GM21447 (cell line): ENCODE measurements at regions not wholly inside any gene's neighbourhood (a gene's known extent, or its start where the extent isn't known, plus 50 kb on each side); places are given as distances from the start of the nearest gene placed in this dataset.

Experiments
- ATAC-seq: cut with Tn5 transposase; IDR thresholded peaks from one replicate; pipeline ENCODE4 v1.9.1; 2021; ENCODE audit not compliant: unreplicated experiment

GRCh38 chr2:2836343-2837070 lies 505.4 kb upstream of the MYT1L start:
- ATAC-seq, result no peak

GRCh38 chr2:2834516-2835254 lies 503.6 kb upstream of the MYT1L start:
- no peak for ATAC-seq

DNA sequence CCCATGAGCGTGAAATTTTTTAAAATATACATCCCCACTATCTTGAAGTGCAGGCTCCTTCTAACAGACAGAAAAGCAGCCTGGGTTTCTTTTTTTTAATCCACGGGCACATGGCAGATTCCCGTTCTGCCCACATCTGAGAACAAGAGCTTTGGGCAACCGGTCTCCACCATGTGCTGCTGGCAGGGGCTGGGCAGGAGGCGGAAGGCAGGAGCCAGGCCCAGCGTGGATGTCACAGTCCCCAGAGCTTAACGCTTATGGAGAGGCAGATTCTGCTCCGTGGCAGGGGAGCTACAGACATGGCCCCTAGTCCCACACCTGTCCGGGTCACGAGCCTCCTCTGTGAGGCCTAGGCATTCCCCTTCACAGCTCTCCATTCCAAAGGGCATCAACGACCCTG lies 503.0 kb upstream of the MYT1L start:
- ATAC-seq, result no peak

DNA sequence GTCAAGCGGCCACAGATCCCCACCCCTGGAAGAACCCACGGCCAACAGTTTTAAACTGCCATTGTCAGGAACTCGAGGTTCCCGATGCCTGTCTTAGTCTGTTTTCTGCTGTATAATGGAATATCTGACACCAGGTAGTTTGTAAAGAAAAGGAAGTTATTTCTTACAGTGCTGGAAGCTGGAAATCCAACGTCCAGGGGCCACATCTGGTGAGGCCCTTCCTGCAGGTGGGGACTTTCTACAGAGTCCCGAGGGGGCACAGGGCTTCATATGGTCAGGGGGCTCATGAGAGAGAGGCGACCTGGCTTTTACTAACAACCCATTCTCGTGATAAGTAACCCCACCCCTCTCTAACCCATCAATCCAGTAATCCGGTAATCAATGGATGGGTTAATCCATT lies 501.6 kb upstream of the MYT1L start:
- ATAC-seq, result no peak

DNA sequence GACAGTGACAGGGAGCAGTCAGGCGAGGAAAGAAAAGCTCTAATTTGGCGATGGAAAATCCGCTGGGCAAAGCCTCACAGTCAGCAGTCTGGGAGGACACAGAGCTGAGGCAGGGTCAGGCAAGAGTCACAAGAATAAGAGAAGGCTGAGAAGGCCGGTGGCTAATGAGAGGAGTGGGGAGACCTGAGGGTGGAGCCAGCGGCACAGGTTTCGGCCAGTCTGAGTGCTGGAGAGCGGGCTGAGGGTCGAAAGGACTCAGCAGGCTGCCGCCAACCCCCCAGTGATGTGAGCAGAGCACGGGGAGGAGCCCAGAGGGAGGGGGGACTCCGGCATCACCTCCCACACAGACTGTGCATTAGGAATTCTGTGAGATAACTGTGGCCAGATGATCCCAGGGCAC lies 500.6 kb upstream of the MYT1L start:
- no peak for ATAC-seq

GRCh38 chr2:2830576-2830975 lies 499.5 kb upstream of the MYT1L start:
- ATAC-seq, result no peak

GRCh38 chr2:2828774-2829368 lies 497.8 kb upstream of the MYT1L start:
- no peak for ATAC-seq

GRCh38 chr2:2827761-2828221 lies 496.7 kb upstream of the MYT1L start:
- no peak for ATAC-seq

- ATAC-seq, result no peak
These were observed 496.1 kb upstream of the MYT1L start for GRCh38 chr2:2827046-2827636.

GRCh38 chr2:2826621-2827020 lies 495.5 kb upstream of the MYT1L start:
- ATAC-seq, result no peak

GRCh38 chr2:2826209-2826551 lies 495.1 kb upstream of the MYT1L start:
- ATAC-seq, result no peak

GRCh38 chr2:2825516-2826208 lies 494.6 kb upstream of the MYT1L start:
- no peak for ATAC-seq

DNA sequence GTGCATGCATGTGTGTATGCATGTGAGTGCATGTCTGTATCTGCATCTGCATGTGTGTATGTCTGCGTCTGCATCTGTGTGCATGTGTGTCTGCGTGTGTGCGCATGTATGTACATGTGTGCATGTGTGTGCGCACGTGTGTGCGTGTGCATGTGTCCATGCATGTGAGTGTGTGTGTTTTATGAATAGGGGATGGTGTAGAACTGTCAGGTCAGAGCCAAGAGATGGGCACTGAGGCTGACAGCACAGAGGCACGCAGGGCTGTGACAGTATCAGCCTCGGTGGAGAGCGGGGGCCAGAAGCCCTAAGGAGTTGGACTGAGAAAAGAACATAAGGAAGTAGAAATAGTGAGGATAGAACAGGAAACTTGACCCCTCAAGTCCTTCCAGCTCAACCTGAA lies 494.0 kb upstream of the MYT1L start:
- ATAC-seq, result no peak

- ATAC-seq, result no peak
These were observed 493.5 kb upstream of the MYT1L start for GRCh38 chr2:2824588-2824987.

GRCh38 chr2:2823061-2823753 lies 492.1 kb upstream of the MYT1L start:
- ATAC-seq, result no peak

DNA sequence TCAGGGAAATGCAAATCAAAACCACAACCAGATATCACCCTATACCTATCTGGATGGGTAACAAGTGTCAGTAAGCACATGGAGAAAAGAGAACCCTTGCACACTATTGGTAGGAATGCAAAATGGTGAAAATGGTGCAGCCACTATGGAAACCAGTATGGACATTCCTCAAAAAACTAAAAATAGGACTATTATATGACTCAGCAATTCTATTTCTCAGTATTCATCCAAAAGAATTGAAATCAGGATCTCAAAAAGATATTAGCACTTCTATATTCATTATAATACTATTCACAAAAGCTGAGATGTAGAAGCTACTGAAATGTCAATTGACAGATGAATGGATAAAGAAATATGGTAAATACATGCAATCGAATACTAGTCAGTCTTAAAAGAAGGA lies 491.1 kb upstream of the MYT1L start:
- ATAC-seq, result no peak

- no peak for ATAC-seq
These were observed 481.6 kb upstream of the MYT1L start for GRCh38 chr2:2812648-2813047.

GRCh38 chr2:2812117-2812516 lies 481.0 kb upstream of the MYT1L start:
- no peak for ATAC-seq

DNA sequence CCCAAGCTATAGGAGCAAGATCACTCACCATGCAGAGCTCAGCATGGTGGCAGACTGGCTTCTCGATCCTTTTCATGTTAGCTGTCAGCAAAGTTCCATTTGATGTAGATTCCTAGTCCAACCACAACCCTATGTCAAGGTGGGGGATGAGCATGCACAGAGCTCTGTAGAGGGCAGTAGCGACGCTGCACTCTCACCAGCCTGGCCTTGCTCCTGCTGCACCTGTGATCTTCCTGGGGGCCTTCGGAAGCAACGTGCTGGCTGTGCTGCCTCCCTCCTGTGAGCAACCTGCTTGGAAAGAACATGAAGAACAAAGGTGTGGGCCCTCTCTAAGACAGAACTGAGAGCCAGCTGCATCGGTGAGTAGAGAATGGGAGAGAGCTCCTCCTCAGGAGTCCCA lies 479.4 kb upstream of the MYT1L start:
- ATAC-seq, result no peak

DNA sequence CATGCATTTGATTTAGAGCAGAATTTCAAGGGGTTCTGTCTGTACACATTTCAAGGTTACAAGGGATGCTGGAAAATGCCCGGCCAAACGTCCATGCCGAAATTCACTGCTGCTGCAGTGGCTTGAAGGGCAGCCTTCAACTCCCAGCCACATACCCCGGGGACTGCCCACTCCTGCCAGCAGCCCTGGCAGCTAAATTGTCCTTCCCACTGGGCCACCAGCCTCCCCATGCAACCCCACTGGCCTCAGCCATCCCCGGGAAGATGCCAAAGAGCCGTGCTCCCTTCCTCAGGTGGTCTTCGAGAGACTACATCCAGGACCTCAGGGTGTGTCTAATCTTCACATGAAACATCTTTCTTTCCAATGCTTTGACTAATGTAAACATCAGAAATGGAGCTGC lies 478.7 kb upstream of the MYT1L start:
- no peak for ATAC-seq

GRCh38 chr2:2808551-2809058 lies 477.5 kb upstream of the MYT1L start:
- ATAC-seq, result no peak
